ENCODE measurements at regions not wholly inside any gene's neighbourhood (a gene's known extent, or its start where the extent isn't known, plus 50 kb on each side); places are given as distances from the start of the nearest gene placed in this dataset.

DNA sequence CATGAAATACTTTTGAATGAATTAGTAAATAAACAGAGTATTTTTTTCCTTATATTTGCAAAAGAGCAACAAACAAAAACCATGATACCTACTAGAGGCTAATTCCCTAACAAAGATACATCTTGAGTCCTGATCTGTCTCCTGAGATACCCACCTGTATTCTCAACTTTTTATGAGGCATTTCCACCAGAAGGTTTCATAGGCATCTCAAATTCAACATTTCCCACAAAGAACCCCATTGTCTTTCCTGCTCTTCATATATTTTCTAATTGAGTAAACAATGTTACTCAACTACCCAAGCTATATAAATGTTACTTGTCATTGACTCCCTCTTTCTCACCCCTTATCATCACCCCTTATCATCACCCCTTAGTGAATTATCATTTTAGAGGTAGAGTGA, 119.4 kb upstream of the RAI14 start:
- ATAC-seq (no peak), DNase-seq (no peak), FAIRE-seq (no peak)
- Histone ChIP-seq H3K9me3 (no peaks in the 10 kb centered on the region), H3K27me3 (no peaks in the 10 kb centered on the region), H3K4me1 (peaks cover 0 to 4% (median 0%) of the 10 kb centered on the region in 3 donors), H3K4me3 (no peak overlapping the region), H3K36me3 (no peaks in the 10 kb centered on the region), H3K27ac (no peak overlapping the region)
- TF ChIP-seq, protein P1, sequence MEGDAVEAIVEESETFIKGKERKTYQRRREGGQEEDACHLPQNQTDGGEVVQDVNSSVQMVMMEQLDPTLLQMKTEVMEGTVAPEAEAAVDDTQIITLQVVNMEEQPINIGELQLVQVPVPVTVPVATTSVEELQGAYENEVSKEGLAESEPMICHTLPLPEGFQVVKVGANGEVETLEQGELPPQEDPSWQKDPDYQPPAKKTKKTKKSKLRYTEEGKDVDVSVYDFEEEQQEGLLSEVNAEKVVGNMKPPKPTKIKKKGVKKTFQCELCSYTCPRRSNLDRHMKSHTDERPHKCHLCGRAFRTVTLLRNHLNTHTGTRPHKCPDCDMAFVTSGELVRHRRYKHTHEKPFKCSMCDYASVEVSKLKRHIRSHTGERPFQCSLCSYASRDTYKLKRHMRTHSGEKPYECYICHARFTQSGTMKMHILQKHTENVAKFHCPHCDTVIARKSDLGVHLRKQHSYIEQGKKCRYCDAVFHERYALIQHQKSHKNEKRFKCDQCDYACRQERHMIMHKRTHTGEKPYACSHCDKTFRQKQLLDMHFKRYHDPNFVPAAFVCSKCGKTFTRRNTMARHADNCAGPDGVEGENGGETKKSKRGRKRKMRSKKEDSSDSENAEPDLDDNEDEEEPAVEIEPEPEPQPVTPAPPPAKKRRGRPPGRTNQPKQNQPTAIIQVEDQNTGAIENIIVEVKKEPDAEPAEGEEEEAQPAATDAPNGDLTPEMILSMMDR (IDR thresholded peaks at IDR 0.05) = no peak
- intact Hi-C loops (cut with DNase I) = no loop called here

DNA sequence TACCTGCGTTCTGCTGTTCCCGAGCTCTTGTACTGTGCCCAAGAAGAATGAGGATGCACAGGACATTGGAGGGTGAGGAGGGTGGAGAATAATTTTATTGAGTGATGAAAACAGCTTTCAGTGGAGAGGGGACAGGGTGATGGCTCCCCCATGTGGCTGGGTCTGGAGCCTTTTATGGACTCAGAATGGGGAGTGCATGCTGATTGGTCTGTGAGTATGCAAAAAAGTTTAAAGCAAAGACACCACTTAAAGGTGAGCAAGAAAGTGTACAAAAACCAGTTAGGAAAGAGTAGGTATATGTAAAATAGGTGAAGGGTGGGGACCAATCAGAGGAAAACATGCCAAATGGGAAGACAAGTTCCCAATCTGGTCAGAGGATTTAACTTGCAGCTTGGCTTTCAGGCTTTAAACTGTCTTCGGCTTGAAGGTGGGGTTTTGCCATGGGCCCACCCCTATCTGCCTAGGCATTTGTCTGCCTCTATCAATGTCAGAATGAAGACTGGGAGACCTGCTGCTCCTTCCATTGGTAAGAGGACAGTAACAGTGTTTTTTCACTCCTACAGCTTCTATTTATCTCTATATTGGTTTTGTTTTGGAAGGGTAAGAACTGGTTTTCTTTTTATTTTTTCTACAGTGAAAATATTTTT, 118.0 kb upstream of the RAI14 start:
- Histone ChIP-seq H3K27me3 (no peaks in the 10 kb centered on the region), H3K9me3 (no peaks in the 10 kb centered on the region), H3K27ac (no peak overlapping the region), H3K4me1 (peaks cover 0 to 4% (median 0%) of the 10 kb centered on the region in 3 donors), H3K36me3 (no peaks in the 10 kb centered on the region), H3K4me3 (no peak overlapping the region)
- TF ChIP-seq, protein P1 (IDR thresholded peaks at IDR 0.05) = peak in 3 of 4 donors; percentile 9 to 24 (median 11)
- FAIRE-seq (no peak), DNase-seq (peak in 4 of 6 donors; percentile 20 to 38 (median 26)), ATAC-seq (peak; percentile 60 to 85 (median 76))
- intact Hi-C loops (cut with DNase I) = no loop called here
- 92 to 99% methylated on average over 3 of the region's 3 CpGs for WGBS, 2 donors

DNA sequence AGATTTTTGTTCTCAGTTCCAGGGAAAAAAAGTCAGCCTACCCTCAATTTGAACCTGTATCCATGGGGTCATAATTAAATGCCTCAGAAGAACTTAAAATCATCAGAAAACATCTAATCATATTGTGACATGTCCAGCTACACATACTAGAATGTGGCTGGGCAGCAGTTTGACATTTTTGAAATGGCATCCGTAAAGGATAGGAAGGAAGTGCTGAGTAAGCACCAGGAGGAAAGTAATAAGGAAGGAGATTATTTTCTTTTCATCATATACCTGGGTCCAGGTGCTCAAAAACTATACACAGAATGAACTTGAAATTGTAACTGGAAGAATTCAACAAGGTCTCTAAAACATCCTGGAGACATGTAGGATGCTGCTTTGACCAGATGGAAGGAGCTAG, 116.9 kb upstream of the RAI14 start:
- Histone ChIP-seq H3K27ac (no peak overlapping the region), H3K9me3 (no peaks in the 10 kb centered on the region), H3K4me3 (no peak overlapping the region), H3K4me1 (peaks cover 0 to 4% (median 0%) of the 10 kb centered on the region in 3 donors), H3K36me3 (no peaks in the 10 kb centered on the region), H3K27me3 (no peaks in the 10 kb centered on the region)
- TF ChIP-seq, protein P1 (IDR thresholded peaks at IDR 0.05) = no peak
- ATAC-seq (no peak), DNase-seq (no peak), FAIRE-seq (no peak)
- intact Hi-C loops (cut with DNase I) = no loop called here
- 65 to 71% methylated on average over 1 of the region's 1 CpG for WGBS, 2 donors

DNA sequence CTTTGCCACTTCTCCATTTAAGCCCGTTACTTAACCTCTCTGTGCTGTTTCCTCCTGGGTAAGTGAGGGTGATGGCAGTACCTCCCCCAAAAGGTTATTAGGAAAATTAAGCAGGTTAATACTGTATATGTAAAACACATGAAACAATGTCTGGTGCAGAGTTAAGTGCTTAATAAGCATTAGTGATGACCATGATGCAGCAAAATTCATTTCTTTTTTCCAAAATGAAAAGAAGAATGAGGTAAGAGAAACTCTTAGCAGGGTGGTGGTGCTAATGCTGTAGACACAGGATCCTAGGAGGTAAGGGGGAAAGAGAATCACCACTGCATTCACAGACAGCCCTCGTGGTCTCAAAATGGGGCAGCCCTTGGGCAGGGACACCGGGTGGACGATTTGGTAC, 115.1 kb upstream of the RAI14 start:
- FAIRE-seq (no peak), ATAC-seq (no peak), DNase-seq (no peak)
- WGBS, 2 donors = 90 to 95% methylated on average over 4 of the region's 4 CpGs
- TF ChIP-seq, protein P1 (IDR thresholded peaks at IDR 0.05) = no peak
- H3K4me3 ChIP-seq = no peak overlapping the region
- no peaks in the 10 kb centered on the region for H3K4me1 ChIP-seq
- no peak overlapping the region for H3K27ac ChIP-seq
- no peaks in the 10 kb centered on the region for H3K36me3 ChIP-seq
- intact Hi-C loops (cut with DNase I) = no loop called here
- no peaks in the 10 kb centered on the region for H3K27me3 ChIP-seq
- no peaks in the 10 kb centered on the region for H3K9me3 ChIP-seq

DNA sequence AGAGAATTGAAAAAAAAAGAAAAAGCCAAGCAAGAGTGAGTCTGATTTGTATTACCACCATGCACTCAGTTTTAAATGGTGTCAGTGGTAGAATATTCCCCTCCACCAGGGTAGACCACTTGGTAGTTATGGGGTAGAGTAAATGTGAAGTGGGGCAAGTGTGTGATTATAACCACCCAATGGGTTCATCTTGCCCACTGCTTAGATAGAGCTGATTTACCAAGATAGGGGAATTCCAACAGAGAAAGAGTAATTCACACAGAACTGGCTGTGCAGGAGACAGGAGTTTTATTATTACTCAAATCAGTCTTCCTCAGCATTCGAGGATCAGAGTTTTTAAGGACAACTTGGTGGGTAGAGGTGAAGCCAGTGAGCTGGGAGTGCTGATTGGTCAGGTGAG, 113.3 kb upstream of the RAI14 start:
- intact Hi-C loops (cut with DNase I) = no loop called here

More for the DNA sequence above, 113.3 kb upstream of the RAI14 start:
- TF ChIP-seq, protein P1 (IDR thresholded peaks at IDR 0.05) = no peak
- DNase-seq (no peak), FAIRE-seq (no peak), ATAC-seq (no peak)
- Histone ChIP-seq H3K36me3 (no peaks in the 10 kb centered on the region), H3K27ac (no peak overlapping the region), H3K4me3 (no peak overlapping the region), H3K27me3 (no peaks in the 10 kb centered on the region), H3K4me1 (no peaks in the 10 kb centered on the region), H3K9me3 (no peaks in the 10 kb centered on the region)
- WGBS, 2 donors = 41 to 64% methylated on average over 1 of the region's 1 CpG
